Medulla oblongata (tissue), 1 donor: ENCODE measurements at regions not wholly inside any gene's neighbourhood (a gene's known extent, or its start where the extent isn't known, plus 50 kb on each side); places are given as distances from the start of the nearest gene placed in this dataset.

Experiments
- DNase-seq: peaks from one replicate; pipeline ENCODE4 v3.0.0-alpha.2; 2015; ENCODE audit errors: extremely low spot score

DNA sequence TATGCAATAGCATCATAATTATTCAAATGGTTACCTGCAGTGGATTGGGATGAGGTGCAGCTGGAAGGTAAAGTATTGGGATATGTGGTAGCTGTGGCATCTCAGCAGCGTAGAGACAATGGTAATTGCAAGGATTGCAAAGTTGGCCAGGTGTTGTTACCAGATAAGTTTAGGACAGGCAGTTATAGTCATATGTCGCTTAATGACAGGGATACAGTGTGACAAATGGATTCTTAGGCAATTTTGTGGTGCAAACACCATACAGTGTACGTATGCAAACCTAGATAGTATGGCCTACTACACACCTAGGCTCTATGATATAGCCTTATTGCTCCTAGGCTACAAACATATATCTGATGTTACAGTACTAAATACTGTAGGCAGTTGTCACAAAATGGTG lies 163.5 kb upstream of the LYZL2 start:
- no peak for DNase-seq

- DNase-seq = no peak
These were observed 162.5 kb upstream of the LYZL2 start for GRCh38 chr10:30792025-30792424.

GRCh38 chr10:30791197-30791611 lies 161.7 kb upstream of the LYZL2 start:
- DNase-seq = no peak

GRCh38 chr10:30789806-30790205 lies 160.3 kb upstream of the LYZL2 start:
- DNase-seq = no peak

GRCh38 chr10:30788307-30788706 lies 158.8 kb upstream of the LYZL2 start:
- DNase-seq = no peak

GRCh38 chr10:30786906-30787305 lies 157.4 kb upstream of the LYZL2 start:
- DNase-seq = no peak

GRCh38 chr10:30786131-30786530 lies 156.6 kb upstream of the LYZL2 start:
- peak; percentile 12 for DNase-seq

- peak; percentile 92 for DNase-seq
These were observed 155.5 kb upstream of the LYZL2 start for GRCh38 chr10:30784897-30785605.

- DNase-seq = peak; percentile 57
These were observed 155.0 kb upstream of the LYZL2 start for GRCh38 chr10:30784524-30784896.

DNA sequence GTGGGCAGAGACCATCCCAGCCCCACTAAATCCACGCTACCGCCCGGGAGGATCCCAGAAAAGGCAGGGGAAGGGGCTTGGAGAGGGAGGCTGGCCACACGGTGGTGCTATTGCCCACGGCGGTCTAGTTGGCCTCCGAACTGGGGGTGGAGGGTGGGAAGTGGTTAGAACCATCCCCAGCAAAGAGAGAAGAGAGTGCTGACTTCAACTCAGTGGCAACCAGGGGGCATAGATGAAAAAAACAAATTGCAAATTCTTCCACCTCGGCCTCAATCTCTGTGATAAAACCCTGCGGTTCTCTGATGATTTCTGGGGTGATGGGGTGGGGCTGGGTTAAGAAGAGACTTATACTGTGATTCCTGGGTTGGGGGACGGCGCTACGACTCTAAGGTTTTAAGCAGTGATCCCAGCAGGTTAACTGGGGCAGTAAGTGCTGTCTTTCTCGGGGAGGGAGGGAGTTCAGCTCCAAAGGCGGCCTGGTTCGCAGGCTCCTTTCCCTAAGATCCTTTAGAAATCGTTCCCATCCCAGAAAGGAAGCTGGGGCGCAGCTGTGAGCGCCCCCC lies 154.5 kb upstream of the LYZL2 start:
- peak; percentile 95 for DNase-seq

GRCh38 chr10:30782537-30783461 lies 153.2 kb upstream of the LYZL2 start:
- DNase-seq = peak; percentile 37

GRCh38 chr10:30782157-30782536 lies 152.6 kb upstream of the LYZL2 start:
- DNase-seq = peak; percentile 7

GRCh38 chr10:30781670-30782121 lies 152.1 kb upstream of the LYZL2 start:
- DNase-seq = peak; percentile 96

DNA sequence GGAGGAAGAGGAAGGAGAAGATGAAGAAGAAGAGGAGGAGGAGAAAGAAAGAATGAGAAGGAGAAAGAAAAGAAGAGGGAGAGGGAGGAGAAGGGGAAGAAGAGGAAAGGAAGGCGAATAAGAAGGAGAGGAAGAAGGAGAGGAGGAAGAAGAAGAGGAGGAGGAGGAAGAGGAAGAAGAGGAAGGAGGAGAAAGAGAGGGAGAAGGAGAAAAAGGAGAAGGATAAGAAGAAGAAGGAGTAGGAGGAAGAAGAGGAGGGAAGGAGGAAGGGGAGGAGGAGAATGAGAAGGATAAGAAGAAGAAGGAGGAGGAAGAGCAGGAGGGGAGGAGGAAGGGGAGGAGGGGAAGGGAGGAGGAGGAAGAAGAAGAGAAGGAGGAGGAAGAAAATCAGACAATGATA lies 149.2 kb upstream of the LYZL2 start:
- DNase-seq = no peak

DNA sequence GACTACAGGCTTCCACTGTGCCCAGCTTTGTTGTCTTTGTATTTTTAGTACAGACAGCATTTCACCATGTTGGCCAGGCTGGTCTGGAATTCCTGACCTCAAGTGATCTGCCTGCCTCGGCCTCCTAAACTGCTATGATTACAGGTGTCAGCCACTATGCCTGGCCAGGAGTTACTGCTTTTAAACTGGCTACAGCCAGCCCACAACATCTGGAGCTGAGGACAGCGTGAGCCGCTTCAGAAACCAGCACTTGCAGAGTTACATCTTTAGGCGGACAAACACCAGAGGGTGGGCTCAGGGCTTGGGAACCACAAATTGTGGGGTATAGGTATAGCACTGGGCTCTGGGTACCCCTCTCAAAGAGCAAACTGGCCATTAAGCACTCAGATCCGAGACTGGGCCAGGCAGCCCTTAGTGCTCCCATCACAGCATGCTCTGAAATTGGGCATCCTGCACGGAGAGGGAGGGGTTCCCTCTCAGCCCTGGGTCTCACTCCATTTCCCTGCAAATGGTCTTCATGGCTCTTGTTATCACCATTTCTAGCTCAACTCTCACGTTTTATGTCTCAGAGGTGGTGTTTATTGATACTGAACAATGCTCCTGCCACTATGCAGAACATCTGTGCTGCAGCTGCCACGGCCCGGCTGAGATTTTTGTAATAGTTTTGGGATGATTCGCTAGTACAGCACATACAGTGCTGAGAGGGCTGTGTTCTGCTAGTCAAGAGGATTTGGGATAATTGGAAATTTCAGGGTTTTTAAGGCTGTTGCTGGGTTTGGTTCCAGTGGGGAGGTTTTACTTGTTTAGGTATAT lies 146.4 kb upstream of the LYZL2 start:
- DNase-seq = no peak

DNA sequence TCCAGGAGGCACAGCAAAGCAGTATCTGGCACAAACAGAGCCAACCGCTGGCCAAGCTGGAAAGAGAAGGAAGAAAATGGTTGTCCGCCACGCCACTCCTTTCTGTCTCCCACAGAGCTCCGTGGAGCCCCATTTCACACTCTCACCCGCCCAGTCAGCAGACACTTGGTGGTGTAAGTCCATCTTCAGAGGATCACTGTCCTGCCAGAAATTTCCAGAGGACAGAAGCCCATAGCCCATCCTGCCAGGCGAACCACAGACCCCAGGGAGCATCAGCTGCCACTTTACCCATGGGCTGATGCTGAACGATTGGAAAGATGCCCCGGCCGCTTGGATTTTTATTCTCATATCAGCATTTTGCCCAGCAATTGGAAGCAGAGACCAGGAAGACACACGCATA lies 144.7 kb upstream of the LYZL2 start:
- peak; percentile 17 for DNase-seq

DNA sequence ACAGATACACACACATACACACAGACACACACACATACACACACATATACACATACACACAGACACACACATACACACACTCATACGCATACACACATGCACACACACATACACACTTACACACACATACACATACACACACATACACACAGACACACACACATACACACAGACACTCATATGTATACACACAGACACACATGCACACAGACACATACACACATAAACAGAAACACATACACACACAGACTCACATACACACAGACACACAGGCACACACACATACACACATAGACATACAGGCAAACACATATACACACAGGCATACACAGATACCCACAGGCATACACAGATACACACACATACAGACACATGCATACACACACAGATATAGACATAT lies 143.9 kb upstream of the LYZL2 start:
- DNase-seq = no peak

DNA sequence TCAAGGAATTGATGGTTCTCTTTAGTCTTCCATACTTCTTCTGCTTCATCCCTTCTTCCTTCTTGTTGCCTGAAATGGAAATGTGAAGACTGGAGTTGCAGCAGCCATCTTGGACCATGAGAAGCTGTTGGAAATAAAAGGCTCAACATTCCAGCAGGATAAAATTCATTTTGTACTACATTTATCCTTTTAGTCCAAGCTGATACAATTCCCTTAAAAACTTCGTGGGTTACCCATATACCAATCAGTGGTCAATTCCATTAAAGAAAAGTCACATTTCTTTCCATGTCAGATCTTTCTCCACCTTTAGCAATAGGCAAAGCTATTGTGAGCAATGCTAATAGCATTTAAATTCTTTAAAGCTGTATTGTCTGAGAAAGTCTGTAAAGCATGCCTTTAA lies 141.3 kb upstream of the LYZL2 start:
- no peak for DNase-seq

GRCh38 chr10:30770229-30770628 lies 140.7 kb upstream of the LYZL2 start:
- DNase-seq = no peak

DNA sequence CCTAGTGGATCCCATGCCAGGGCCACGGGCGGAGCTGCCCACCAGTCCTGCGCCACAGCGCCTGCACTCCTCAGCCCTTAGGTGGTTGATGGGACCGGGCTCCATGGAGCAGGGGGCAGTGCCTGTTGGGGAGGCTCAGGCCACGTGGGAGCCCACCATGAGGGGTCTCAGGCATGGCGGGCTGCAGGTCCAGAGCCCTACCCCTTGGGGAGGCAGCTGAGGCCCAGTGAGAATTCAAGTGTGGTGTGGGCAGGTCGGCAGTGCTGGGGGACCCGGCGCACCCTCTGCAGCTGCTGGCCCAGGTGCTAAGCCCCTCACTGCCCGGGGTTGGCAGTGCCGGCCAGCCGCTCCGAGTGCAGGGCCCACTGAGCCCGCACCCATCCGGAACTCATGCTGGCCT lies 139.8 kb upstream of the LYZL2 start:
- DNase-seq = no peak

- DNase-seq = no peak
These were observed 136.1 kb upstream of the LYZL2 start for GRCh38 chr10:30765616-30766015.
